EL (cell line): ENCODE measurements at regions not wholly inside any gene's neighbourhood (a gene's known extent, or its start where the extent isn't known, plus 50 kb on each side); places are given as distances from the start of the nearest gene placed in this dataset.
"Not testable (repeated sequence)": the region's sequence is repeated elsewhere in the genome, so short reads cannot be mapped to it uniquely, and the experiment has no call there.

Source experiments
- DNase-seq: peaks from one replicate; pipeline ENCODE4 v3.0.0-alpha.2; 2016

DNA sequence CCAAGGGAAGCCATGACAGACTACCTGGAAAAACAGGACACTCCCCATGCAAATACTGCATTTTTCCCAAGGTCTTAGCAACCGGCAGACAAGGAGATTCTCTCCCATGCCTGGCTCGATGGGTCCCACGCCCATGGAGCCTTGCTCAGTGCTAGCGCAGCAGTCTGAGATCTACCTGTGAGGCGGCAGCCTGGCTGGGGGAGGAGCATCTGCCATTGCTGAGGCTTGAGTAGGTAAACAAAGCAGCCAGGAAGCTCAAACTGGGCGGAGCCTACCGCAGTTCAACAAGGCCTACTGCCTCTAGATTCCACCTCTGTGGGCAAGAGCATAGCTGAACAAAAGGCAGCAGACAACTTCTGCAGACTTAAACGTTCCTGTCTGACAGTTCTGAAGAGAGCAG lies 1417.2 kb downstream of the FSTL5 start:
- not testable (repeated sequence) for DNase-seq

DNA sequence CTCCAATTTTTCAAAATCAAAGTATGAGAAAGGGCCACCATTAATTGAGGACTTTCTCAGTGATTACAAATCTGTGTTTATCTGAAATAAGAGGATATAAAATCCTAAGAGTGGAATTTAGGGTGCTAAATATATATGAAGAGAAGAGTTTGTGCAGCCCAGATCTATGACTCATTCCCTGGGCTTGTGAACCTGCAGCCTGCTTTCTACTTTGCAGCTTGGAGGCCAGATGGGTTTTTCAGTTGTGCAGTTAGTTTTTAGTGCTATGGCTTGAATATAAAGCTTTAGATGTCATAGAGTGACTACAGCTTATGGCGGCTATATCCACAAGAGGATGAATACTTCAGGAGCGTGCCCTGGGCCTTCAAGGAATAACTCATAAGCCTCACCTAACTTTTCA lies 1391.1 kb downstream of the FSTL5 start:
- DNase-seq = no peak

DNA sequence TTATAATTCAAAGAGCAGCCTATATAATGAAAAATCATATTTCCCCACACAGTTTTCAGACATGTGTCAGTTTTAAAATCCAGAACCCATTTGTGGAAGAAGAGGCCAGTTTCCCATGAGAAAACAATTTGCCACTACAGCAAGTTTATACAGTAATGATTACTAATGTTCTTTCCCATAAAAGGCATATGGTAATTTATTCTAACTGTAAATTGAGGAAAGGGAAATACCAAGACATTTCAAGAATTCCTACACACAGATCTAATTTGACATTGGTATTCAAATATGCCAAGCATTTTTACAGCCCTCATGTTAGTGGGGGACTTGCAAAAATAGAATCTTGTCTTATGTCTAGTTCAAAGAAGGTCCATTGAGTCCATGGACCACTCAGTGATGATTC lies 1368.6 kb downstream of the FSTL5 start:
- DNase-seq = no peak

DNA sequence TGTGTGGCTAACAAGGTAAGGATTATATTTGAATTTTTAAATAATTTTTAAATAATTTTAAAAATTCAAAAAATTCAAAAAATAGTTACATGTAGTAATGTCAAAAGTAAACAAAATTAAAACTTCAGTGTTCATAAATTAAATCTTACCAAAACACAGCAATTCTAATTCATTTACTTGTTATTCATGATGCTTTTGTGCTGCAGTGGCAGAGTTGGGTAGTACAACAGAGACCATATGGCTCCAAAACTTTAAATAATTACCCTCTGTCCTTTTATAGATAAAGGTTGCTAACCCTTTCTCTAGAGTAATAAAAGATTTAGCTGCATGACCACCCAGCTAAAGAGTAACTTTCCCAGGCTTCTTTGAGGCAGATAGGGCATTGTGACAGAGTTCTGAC lies 1355.6 kb downstream of the FSTL5 start:
- no peak for DNase-seq

DNA sequence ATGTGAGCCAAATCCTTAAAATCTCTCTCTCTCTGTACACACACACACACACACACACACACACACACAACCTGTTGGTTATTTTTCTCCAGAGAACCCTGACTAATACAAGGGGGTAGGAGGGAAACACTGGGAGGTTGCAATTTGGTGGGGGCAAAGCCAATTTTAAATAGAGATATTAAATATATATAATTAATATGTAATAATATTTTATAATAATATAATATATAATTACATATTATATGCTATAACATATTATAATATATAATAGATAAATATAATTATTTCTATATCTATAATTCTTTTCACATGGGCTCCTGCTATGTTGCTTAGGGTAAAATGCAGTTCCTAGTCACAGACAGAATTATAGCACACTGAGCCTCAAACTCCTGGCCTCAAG lies 1354.2 kb downstream of the FSTL5 start:
- no peak for DNase-seq

DNA sequence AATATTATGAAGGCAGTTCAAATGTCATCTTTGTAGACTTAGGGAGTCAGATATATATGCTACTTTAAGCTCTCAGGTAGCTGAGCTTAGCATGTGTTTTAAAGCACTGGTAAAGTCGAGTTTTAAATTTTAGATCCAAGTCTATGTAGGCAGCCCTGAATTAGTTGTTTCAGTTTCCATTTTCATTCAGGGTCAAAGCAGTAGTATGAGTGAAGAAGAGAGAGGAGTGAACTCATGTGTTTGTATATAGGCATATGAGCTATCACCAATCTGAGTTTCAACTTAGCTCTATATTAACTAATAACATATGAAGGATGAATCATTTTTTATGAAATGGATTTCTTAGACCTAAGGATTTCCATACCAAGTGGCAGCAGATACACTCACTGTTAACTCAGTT lies 1353.4 kb downstream of the FSTL5 start:
- DNase-seq = no peak

DNA sequence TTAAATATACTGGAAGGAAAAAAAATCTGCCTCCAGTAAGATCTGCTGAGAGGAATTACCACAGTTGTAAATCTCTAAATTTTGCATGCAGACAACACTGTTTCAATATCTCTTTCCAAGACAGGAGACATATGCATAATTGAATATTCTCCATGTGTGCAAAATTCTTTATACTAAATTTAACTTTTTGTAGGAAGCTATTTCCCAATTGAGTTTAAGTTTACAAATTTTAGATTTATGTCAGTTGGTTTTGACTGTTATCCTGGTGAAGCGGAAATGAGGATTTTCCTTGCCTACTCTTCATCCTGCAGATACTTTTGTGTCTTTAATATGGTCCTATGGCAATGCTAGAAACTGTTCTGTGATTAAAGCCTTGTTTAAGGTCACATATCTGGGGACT lies 1352.9 kb downstream of the FSTL5 start:
- DNase-seq = no peak

DNA sequence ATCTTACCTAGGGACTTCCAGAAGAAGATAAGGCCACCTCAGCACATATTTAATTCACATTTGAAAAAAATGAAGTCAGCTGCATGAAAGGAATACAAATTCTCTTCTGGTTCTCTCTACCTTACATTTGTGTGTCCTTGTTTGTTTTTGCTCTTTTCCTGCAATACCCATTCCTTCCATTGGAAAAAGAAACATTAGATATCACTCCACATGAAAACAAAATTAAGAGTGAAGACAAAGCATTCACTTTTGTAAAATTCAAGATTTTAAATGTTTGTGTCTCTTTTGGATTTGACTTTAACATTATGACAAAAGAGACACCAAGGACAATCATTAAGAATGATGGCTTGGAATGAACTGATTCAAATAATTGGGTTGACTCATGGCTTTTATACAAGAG lies 1351.8 kb downstream of the FSTL5 start:
- no peak for DNase-seq

DNA sequence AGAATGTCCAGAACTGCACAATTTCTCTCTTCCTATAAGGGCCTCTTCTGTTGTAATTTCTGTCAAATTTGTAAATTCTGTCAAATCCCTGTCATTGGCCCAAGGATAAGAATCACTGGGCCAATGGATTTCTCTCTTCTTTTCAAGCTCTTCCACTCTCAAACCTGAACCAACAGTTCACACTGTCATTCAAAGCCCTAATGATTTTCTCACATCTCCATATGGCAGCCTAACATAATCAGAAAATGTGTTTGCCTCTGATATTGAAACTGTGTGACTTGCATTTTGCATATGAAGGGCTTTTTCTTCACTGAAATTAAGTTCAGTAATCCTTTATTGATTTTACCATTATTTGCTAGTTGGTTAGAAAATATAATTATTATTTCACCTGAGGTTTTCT lies 1349.1 kb downstream of the FSTL5 start:
- no peak for DNase-seq

DNA sequence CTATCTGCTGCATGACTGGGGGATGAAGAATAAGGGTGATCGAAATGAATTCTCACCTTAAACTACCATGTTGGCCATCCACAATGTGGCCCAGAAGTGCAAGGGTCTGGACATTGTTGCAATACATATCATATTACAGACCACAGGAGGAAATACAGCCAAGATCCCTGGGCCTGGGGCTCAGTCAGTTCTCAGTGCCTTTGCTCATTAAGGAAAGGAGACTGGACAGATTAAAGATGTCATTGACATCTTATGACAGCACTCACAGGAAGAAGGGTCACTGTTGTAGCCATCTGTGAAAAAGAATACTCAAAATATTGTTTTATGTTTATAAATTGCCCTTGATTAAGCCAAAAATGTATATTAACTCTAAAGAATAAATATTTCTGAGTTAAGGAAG lies 1345.2 kb downstream of the FSTL5 start:
- DNase-seq = no peak

DNA sequence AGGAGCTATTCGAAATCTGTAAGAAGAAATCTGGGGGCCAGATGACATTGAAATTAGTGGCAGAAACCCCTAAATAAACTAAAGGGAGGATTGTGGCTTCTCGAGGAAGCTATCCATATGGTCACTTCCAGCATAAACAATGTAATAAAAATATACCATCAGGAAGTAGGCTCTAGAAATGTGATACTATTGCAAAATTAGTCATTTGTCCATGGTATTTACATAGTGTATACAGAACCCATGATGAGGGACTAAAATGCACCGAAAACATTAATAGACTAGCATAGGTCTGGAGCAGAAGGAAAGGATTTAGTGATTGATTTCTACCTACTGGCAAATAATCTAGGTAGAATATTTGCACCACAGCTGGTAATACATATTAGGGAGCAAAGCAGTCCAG lies 1344.0 kb downstream of the FSTL5 start:
- no peak for DNase-seq

DNA sequence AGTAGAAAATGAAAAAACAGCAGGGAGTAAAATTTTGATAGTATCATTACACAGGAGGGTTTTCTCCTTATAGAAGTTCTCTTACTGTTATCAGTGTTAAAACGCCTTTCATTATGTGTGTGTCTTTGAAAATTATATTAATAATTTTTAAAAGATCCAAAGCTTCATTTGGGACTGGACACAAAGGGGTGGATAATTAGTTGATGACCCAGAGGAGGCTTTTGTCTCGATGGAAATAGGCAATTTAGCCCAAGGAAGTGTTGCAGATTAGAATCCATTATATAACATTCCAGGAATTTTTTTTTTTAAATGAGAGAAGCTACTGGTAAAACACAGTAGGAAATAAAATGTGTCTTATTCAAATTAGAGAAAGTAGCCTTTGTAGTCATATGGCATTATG lies 1339.3 kb downstream of the FSTL5 start:
- DNase-seq = no peak

DNA sequence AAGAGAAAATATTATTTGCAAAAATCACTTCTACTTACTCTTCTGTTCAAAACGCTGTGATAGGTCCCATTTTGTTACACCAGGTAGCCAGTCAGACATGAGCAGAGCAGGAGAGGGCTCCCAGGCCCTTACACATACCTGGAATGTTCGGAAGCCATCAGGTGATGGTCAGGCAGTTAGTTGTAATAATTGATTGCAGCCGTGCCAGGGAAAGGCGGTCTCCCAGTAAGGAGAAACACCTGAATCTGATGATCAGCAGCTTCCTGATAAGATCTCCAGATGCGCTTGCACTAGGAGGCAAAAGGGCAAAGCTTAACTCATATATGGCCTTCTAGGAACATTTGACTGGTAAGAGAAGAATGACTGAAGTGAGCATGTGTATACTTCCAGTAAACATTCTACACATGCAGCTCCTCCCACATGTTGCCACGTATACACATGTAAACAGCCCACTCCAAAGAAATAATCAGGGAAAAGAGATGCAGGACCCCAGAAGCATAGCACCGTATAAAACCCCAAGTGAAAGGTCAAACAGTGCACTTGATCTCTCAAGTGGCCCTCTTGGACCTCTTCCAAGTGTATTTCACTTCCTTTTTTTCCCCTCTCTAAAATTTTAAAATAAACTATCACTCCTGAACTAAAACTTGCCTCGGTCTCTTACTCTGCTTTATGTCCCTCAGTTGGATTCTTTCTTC lies 1338.0 kb downstream of the FSTL5 start:
- DNase-seq = no peak

DNA sequence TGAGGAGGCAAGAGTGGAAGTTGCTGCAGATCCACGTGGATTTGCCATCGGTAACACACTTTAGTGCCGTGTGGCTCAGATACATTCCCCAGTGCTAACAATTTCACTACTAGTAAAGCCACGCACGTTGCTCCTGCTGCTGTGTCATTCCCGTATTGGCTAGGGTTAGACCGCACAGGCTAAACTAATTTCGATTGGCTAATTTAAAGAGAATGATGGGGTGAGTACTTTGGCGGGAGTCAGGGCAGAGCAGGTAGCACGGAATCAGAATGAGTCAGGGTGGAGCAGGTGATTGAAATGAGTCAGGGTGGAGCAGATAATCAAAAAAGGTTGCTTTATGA lies 1337.5 kb downstream of the FSTL5 start:
- no peak for DNase-seq

DNA sequence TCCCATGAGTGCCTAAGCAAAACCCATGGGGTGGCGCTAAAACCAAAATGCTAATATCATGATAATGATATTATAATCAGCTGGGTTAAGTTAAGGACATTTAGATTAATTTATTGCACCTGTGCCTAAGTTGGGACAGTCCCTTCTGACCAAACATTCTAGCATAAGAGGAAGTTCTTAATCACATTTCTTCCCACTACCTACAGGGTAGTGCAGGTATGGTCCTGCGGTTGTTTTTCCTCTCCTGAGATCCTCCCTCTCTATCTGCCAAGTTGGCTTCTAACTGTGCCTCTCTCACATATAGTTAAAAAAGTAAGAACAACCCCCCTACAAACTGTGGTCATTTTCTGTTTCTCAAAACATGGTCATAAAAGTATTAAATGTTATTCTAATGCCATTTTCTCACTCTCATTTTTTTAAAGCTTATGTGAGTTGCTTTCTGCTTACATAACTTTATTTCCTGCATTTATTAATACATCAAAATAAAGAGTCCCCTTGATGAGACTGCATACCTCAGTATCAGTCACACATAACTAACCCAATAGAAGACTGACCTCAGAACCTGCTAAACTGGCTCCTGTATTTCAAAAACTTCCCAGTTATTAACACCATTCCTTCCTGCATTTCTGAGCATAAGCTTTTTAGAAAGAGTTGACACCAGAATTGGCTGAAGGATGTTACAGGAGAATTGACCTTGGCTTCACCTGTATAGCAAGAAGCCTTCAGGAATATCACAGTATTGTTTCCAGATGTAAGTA lies 1332.5 kb downstream of the FSTL5 start:
- DNase-seq = no peak

DNA sequence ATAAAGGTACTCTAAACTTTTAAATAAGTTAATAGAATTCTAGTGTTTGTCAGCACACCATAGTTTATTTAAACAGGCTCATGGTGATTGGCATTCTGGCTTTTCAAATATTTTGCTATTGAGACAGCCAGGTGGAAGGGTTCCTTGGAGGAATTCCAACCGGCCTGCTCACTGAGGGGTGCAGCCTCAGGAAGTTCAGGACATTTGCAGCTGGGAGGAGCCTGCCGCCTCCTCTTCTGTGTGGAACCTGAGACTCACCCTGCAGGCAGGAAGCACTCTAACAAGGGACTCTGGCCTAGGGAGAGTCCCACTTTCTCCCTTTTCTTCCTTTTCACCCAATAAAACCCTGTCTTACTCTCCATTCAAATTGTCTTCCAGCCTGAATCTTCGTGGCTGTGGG lies 1328.0 kb downstream of the FSTL5 start:
- no peak for DNase-seq

DNA sequence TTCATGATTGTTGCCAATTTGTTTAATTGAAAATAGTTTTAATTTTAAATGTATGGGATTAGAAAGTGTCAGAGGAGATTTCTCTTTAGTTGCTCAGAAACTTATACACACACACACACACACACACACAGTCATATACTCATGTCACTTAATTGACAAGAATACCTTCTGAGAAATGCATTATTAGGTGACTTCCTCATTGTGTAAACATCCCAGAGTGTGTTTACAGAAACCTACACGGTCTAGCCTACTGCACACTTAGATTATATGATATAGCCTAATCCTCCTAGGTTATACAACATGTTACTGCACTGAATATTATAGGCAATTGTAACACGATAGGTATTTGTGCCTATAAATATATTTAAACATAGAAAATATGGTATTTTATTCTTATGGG lies 1327.4 kb downstream of the FSTL5 start:
- no peak for DNase-seq

DNA sequence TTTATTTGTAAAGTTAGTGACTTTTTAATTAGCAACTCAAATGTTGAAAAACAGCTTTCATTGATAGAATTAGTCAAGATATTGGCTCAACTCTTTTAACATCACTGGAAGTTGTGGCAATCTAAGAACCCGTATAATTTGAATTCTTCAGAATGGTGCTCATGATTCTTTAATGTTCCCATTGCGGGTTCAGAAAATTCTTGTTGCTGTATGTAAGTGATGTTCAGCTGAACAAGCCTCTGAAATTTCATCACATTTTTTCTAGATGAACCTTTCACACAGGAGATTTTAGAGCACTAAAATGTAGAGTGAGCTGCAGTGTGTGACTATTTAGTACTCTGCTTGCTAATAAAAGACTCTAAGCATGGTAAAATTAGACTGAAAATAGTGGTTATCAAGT lies 1317.7 kb downstream of the FSTL5 start:
- DNase-seq = no peak

DNA sequence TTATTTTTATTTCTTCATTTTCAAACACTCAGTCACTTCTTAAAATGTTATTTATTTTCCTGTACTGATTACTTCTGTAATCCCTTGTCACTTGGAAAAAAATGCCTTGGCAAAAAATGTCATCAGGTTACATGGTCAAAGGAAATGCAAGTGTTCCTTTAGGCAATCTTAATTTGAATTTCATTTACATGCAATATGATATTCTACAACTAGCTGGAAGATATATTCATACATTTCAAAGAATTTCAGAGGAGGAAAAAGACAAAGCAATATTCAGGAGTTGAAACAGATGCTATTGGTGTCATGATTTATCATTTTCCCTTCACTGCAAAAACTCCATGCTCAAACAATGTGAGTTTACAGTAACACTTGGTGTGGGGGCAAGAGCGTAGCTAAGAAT lies 1316.6 kb downstream of the FSTL5 start:
- DNase-seq = no peak

DNA sequence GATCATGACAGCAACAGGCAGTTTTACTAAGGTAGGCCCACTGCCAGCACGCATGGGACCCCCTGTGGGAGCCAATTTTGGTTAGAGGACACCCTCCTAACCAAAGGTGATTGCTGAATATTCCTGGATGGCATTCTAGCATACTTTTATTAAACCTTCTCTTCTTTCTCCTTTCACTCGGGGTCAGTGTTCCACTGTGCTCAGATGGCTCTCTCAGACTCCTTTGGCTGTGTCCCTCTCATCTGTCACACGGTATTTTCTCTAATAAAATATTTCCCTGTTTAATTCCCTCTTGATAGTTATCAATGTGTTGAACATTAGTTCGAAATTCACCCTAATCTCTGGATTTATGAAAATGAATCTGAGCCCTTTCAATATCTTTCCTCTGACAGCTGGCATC lies 1315.3 kb downstream of the FSTL5 start:
- no peak for DNase-seq

DNA sequence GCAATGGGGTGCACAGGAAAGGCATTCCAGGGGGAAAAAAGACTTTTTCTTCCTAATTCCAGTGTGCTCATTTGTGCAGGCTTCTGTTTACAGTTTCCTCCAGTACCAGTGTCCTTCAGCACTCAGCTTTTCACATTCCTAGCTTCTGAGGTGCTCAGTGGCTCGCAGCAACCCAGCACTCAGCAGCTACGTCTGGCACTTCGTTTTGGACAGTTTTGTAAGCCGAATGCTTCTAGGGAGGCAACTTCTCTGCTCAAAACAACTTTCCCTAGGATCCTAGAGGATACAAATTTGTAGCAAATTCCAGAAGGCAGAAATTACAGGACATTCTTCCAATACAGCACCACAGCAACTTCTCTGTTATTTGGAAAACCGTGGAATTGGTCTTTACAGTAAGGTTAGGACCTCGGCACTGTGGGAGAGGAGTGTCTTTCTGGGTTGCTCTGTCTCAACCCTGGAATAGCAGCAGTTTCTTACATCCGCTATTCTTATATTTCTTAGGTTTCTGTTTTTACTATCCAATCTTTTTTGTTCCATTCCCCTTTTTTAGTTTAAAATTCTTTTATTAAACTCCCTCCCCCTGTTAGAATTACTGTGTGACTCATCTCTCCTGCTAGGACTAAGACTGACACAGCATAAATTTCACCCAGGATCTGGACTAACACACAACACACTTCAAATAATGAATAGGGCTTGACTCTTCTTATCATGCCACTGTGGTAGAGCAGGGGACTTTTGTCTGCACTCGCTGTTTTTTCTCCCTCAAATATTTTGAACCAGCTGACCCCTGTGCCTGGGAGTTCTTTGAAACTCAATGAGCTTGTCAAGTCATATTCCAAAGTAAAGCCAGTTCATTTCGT lies 1314.7 kb downstream of the FSTL5 start:
- DNase-seq = no peak

DNA sequence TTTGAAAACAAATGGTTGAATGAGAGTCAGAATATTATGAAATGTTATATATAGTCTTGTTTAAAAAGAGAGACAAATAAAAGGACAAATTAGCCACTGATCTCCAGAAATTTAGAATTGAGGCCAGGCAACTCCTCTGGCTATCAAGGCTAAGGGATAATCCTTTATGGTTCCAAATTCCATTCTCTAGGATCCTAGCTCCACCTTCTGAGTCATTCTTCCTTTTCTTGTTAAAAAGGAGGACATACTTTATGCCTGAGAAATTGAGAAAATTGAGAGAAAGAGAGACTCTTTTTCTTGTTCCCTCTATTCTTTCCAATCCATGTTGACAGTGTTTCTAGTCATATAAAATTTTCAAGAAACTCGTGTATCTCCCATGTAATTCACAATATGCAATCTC lies 1299.5 kb downstream of the FSTL5 start:
- DNase-seq = no peak

DNA sequence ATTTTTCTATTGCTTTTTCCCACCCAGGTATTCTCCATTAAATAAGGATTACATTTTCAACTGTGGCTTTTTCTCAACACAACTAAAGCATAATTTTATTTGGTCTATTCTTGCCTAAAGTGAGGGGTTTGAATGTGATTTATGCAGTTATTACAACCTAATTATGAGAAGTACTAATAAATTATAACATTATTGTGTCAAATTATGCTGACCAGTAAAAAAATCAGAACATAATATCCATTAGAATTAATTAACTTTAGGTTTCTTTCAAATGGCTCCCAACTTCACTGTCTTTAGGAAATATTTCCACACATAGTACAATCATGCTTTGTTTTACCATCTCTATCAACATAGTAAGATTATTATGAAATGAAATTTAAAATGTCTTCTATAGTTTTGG lies 1293.9 kb downstream of the FSTL5 start:
- no peak for DNase-seq

DNA sequence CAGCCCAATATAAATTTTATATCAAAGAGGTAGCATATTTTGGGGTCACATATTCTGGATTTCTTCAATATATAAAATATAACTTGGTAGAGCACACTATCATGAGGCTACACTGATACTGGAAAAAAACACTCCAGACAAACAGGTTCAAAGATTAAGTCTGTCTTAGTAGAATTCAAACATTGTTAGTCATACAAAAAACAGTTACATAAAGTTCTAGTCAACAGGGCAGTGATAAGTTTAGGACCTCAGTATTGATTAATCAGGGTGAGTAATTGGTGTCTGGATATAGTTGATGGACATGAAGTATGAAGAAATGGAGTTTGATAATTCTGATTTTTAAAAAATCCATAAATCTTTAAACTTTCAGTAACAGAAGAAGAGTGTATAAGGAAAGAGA lies 1291.3 kb downstream of the FSTL5 start:
- DNase-seq = no peak
